ENCODE measurements at regions not wholly inside any gene's neighbourhood (a gene's known extent, or its start where the extent isn't known, plus 50 kb on each side); places are given as distances from the start of the nearest gene placed in this dataset.

- no peak for ATAC-seq
- H3K4me1 ChIP-seq = no peaks in the 10 kb centered on the region
- no peak overlapping the region for H3K27ac ChIP-seq
- no peaks in the 10 kb centered on the region for H3K27me3 ChIP-seq
- TF ChIP-seq CTCF (IDR thresholded peaks at IDR 0.05) = no peak
- no peak overlapping the region for H3K4me3 ChIP-seq
- intact Hi-C loops (cut with DNase I) = no loop called here
- H3K36me3 ChIP-seq = no peaks in the 10 kb centered on the region
- no peak for DNase-seq
- no peaks in the 10 kb centered on the region for H3K9me3 ChIP-seq
Measured at GRCh38 chr13:56850852-56851251, 289.9 kb upstream of the PRR20A start.

GRCh38 chr13:56861476-56861875 lies 279.2 kb upstream of the PRR20A start:
- no peaks in the 10 kb centered on the region for H3K27me3 ChIP-seq
- no peaks in the 10 kb centered on the region for H3K36me3 ChIP-seq
- no peak for TF ChIP-seq CTCF (IDR thresholded peaks at IDR 0.05)
- intact Hi-C loops (cut with DNase I) = no loop called here
- H3K9me3 ChIP-seq = no peaks in the 10 kb centered on the region
- no peaks in the 10 kb centered on the region for H3K4me1 ChIP-seq
- no peak for DNase-seq
- no peak overlapping the region for H3K4me3 ChIP-seq
- ATAC-seq = no peak
- H3K27ac ChIP-seq = no peak overlapping the region

GRCh38 chr13:56864451-56864850 lies 276.3 kb upstream of the PRR20A start:
- ATAC-seq = no peak
- Histone ChIP-seq H3K27ac (no peak overlapping the region), H3K4me1 (no peaks in the 10 kb centered on the region), H3K36me3 (no peaks in the 10 kb centered on the region), H3K4me3 (no peak overlapping the region), H3K9me3 (no peaks in the 10 kb centered on the region), H3K27me3 (no peaks in the 10 kb centered on the region)
- intact Hi-C loops (cut with DNase I) = no loop called here
- no peak for TF ChIP-seq CTCF (IDR thresholded peaks at IDR 0.05)
- no peak for DNase-seq

GRCh38 chr13:56865416-56865815 lies 275.3 kb upstream of the PRR20A start:
- Histone ChIP-seq H3K4me1 (no peaks in the 10 kb centered on the region), H3K4me3 (no peak overlapping the region), H3K9me3 (no peaks in the 10 kb centered on the region), H3K27ac (no peak overlapping the region), H3K36me3 (no peaks in the 10 kb centered on the region), H3K27me3 (no peaks in the 10 kb centered on the region)
- ATAC-seq = no peak
- intact Hi-C loops (cut with DNase I) = no loop called here
- no peak for TF ChIP-seq CTCF (IDR thresholded peaks at IDR 0.05)
- DNase-seq = no peak

- Histone ChIP-seq H3K27ac (no peak overlapping the region), H3K4me3 (no peak overlapping the region), H3K4me1 (no peaks in the 10 kb centered on the region), H3K36me3 (no peaks in the 10 kb centered on the region), H3K27me3 (no peaks in the 10 kb centered on the region), H3K9me3 (no peaks in the 10 kb centered on the region)
- DNase-seq = no peak
- TF ChIP-seq CTCF (IDR thresholded peaks at IDR 0.05) = no peak
- no peak for ATAC-seq
- intact Hi-C loops (cut with DNase I) = no loop called here
Measured at GRCh38 chr13:56869671-56870070, 271.0 kb upstream of the PRR20A start.

GRCh38 chr13:56886398-56886797 lies 254.3 kb upstream of the PRR20A start:
- no peaks in the 10 kb centered on the region for H3K36me3 ChIP-seq
- TF ChIP-seq CTCF (IDR thresholded peaks at IDR 0.05) = no peak
- ATAC-seq = no peak
- no peaks in the 10 kb centered on the region for H3K4me1 ChIP-seq
- H3K27ac ChIP-seq = no peak overlapping the region
- intact Hi-C loops (cut with DNase I) = no loop called here
- H3K4me3 ChIP-seq = no peak overlapping the region
- H3K27me3 ChIP-seq = no peaks in the 10 kb centered on the region
- no peaks in the 10 kb centered on the region for H3K9me3 ChIP-seq
- DNase-seq = no peak

All from upper lobe of right lung (tissue), 1 donor.